ENCODE measurements at regions not wholly inside any gene's neighbourhood (a gene's known extent, or its start where the extent isn't known, plus 50 kb on each side); places are given as distances from the start of the nearest gene placed in this dataset.

DNA sequence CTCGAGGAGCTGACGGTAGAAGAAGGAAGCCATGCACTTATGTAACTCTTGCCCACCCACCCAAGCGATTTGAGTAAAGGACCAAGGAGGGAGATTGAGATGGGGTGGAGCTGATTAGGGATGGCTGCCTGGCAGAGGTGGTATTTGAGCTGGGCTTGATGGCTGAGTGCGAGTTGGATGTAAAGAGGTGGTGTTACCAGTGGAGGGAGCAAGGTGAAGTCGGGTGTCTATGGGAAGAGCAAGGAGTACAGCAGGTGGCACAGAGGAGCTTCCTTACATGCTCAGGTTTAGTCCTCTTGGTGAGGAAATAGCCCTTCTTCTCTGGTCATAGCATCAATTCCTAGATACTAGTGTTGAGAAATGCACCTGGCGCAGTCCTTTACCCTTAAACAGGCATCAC is 294.2 kb upstream of the SKOR2 start:
- TF ChIP-seq EZH2phosphoT487 (IDR thresholded peaks at IDR 0.05; ENCODE audit: borderline replicate concordance, low read depth, low read length) = no peak
- TF ChIP-seq, protein P1, sequence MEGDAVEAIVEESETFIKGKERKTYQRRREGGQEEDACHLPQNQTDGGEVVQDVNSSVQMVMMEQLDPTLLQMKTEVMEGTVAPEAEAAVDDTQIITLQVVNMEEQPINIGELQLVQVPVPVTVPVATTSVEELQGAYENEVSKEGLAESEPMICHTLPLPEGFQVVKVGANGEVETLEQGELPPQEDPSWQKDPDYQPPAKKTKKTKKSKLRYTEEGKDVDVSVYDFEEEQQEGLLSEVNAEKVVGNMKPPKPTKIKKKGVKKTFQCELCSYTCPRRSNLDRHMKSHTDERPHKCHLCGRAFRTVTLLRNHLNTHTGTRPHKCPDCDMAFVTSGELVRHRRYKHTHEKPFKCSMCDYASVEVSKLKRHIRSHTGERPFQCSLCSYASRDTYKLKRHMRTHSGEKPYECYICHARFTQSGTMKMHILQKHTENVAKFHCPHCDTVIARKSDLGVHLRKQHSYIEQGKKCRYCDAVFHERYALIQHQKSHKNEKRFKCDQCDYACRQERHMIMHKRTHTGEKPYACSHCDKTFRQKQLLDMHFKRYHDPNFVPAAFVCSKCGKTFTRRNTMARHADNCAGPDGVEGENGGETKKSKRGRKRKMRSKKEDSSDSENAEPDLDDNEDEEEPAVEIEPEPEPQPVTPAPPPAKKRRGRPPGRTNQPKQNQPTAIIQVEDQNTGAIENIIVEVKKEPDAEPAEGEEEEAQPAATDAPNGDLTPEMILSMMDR (conservative IDR thresholded peaks at IDR 0.05; ENCODE audit: low read length) = no peak
